ENCODE measurements at regions not wholly inside any gene's neighbourhood (a gene's known extent, or its start where the extent isn't known, plus 50 kb on each side); places are given as distances from the start of the nearest gene placed in this dataset.

GRCh38 chr1:62918700-62919099 lies 134.8 kb downstream of the ATG4C start:
- TF ChIP-seq CTCF (IDR thresholded peaks at IDR 0.05) (no peak), POLR2A (IDR thresholded peaks at IDR 0.05) (no peak)
